ENCODE measurements at regions not wholly inside any gene's neighbourhood (a gene's known extent, or its start where the extent isn't known, plus 50 kb on each side); places are given as distances from the start of the nearest gene placed in this dataset.
"Not testable (repeated sequence)": the region's sequence is repeated elsewhere in the genome, so short reads cannot be mapped to it uniquely, and the experiment has no call there.

- DNase-seq, result no peak
Measured at GRCh38 chr10:23493711-23494110, 54.8 kb downstream of the OTUD1 start.

DNA sequence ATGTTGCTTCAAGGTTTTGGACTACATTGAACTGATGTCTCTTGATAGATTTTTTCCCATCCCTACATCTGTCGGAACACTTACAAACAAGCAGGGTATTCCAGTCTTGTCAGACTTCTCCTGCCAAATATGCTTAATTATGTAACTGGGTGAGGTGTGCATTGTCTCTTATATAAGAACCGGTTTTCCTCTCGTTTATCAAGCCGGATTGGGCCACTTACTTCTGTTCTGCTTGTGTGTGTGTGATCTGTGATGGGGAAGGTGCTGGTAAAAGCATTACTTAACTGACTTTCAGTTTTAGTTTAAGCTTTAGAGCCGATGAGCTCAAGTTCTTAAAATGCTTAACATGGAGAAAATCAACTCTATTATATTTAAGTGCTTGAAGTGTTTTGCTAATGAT, 57.9 kb downstream of the OTUD1 start:
- DNase-seq, result no peak

DNA sequence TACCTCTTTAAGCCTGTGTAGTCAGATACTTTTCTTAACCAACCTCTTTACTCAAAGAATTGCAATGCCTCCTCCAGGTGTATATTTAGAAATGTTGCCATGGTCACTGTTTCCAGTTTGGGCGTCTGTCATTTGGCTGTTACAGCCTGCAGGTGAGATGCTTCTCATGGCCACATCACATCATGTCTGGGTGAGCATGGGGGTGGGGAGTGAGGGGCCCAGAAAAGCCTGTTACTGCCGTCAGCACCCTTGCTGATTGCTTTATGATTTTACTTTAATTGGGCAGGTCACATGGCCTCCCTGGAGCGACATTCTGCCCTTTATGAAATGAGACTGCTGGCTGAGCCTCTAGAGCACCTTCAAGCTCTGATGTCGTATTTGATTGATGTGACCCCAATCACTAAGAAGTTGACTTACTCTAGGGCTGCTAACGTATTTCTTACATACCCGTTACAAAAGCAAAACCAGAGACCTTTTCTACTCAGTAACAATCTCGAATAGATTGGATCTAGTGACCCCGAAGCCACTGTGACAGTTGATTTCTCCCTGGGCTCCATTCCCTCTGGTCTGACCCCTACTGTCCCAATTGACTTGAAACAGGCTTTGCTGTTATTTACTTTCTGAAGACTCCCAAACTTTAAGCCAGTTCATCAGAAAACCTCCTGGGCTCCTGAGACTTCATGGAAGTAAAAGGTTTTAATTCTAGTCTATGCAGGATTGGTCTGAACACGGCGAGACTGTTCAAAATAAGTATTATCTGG, 60.7 kb downstream of the OTUD1 start:
- DNase-seq, result no peak

DNA sequence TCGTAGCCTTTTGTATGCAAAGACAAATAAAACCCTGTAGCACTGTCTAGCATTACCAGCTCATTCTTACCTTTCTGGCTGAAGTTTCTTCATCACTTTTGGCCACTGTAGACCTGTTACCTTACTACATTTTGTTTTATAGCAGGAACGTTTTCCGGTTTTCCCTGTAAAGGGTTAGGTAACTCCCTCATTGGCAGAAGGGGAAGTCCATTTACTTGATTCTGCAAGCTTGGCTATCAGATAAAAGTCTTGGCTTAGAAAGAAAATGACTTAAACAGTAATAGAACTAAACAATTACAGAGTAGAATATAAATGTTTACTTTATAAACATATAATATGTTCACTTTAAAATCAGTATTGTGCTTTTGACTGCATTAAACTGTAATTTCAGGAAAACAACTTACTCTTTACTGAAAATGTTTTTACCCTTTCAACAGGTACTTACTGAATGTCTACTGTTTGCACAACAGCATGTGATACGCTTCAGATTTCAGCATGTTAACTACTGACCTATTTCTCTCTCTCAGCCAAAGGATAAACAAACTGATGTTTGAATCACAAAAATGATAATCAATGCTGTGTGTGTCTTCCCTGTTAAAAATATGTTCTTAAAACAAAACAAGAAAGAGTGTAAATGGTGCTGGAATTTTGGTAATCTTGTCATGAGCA, 67.1 kb downstream of the OTUD1 start:
- no peak for DNase-seq

- DNase-seq, result no peak
Measured at GRCh38 chr10:23512355-23513058, 73.6 kb downstream of the OTUD1 start.

DNA sequence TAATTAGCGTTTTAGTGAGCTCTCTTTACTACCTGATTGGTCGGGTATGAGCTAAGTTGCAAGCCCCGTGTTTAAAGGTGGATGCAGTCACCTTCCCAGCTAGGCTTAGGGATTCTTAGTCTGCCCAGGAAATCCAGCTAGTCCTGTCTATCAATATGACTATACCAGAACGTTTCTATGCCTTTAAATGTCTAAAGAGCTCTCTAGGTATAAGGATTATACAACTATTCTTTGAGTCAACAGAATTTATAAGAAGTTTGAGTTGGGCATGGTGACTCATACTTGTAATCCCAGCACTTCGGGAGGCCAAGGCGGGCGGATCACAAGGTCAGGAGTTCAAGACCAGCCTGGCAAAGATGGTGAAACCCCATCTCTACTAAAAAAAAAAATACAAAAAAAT, 74.7 kb downstream of the OTUD1 start:
- DNase-seq, result not testable (repeated sequence)

- no peak for DNase-seq
Measured at GRCh38 chr10:23514321-23514720, 75.4 kb downstream of the OTUD1 start.

- DNase-seq, result no peak
Measured at GRCh38 chr10:23516530-23516929, 77.7 kb downstream of the OTUD1 start.

DNA sequence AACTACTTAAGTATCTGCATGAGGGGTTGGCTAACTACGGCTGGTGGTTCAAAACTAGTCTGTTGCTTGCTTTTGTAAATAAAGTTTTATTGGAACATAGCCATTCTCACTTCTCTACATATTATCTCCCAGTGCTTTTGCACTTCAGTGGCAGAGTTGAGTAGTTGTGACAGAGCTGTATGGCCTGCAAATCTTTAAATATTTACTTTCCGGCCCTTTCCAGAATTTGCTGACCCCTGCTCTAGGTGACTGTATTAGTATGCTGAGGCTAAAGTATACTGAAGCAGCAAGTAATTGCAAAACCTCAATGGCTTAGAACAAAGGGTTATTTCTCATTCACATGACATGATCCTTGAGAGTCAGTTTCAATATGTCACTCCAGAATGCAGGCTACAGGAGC, 78.3 kb downstream of the OTUD1 start:
- DNase-seq, result no peak

- DNase-seq, result no peak
Measured at GRCh38 chr10:23521735-23522134, 82.9 kb downstream of the OTUD1 start.

DNA sequence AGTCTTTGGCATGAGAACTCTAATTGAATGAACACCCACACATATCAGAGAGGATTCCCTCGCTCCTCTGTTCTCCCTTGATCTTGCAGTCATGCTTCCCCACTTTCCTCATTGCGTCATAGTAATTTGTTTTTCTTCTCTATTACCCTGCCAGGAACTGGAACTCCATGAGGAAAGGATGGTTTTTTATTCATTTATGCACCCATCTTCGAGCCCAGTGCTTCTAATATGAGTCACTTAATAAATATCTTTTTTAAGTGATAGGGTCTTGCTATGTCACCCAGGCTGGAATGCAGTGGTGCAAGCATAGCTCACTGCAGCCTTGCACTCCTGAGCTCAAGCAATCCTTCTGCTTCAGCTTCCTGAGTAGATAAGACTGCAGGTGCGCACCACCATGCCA, 83.5 kb downstream of the OTUD1 start:
- no peak for DNase-seq

DNA sequence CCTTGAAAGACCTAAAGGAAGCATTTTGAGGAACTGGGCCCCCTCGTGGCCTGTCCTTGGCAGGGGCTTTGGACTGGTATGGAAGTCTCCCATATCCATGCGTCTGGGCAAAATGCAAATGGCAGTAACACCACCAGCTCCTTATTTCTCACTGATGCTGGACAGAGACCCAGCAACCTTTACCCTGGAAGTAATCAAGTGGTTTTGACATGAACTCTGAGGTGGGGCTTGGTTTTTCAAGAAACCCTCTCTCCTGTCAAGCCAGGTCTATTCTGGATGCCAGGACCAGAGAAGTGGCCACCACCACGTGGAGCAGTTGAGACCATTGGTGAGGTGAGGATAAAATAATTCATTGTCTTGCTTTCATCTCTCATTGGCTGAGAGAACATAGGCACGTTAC, 84.4 kb downstream of the OTUD1 start:
- DNase-seq, result no peak

- no peak for DNase-seq
Measured at GRCh38 chr10:23525406-23525805, 86.5 kb downstream of the OTUD1 start.

- no peak for DNase-seq
Measured at GRCh38 chr10:23528419-23528818, 89.5 kb downstream of the OTUD1 start.

DNA sequence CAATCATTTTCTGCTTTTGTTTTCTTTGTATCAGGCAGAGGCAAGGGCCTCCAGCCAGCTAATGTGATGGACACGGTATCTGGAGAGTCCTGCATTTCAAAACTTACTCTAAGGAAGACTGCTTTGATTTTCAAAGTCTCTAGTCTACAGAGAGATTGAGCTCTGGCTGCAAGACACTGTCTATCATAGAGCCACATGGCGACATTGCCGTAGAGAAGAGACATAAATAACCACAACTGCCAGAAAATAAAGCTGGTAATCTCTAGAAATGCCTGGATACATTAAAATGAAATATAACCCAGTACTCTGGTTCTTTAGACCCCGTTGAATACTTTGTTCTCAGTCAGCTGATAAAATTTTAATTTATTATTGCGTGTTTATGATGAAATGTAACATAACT, 90.8 kb downstream of the OTUD1 start:
- no peak for DNase-seq

DNA sequence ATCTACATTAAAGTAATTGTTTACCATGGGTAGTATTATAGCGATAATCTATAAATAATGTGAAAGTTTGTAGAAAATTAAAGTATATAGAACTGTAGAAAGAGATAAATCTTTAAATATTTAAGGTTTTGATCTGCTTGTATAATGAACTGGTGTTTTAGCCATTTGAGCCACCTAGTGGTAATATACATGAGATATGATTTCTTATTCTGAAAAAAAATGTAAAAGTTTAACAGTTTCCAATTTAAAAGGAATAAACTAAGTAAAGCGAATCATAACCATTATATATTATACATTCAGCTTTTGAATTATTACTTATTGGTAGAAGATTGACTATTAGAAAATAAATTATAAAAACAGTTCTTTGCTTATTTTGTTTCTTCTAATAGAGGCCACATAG, 91.2 kb downstream of the OTUD1 start:
- DNase-seq, result no peak

GRCh38 chr10:23533212-23533611, 94.3 kb downstream of the OTUD1 start:
- no peak for DNase-seq

DNA sequence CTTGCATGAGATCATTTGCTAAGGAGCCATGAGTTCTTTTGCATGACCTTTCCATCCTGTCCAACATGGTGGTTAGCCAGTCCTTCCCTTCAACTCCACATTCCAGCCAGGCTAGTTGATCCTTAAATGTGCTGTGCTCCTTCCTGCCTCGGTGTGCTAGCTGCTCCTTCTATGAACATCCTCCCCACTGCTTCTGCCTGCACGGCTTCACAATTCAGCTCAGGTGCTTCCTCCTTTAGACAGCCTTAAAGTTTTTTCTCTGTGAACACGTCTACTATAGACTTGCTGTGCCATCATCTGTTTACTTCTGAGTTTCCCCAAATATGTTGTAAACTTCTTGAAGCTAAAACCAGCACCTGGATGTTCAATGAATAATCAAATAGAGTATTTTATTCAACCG, 95.5 kb downstream of the OTUD1 start:
- no peak for DNase-seq

GRCh38 chr10:23534761-23535160, 95.9 kb downstream of the OTUD1 start:
- DNase-seq, result no peak

GRCh38 chr10:23535381-23535780, 96.5 kb downstream of the OTUD1 start:
- DNase-seq, result no peak

GRCh38 chr10:23538968-23539367, 100.1 kb downstream of the OTUD1 start:
- DNase-seq, result no peak

DNA sequence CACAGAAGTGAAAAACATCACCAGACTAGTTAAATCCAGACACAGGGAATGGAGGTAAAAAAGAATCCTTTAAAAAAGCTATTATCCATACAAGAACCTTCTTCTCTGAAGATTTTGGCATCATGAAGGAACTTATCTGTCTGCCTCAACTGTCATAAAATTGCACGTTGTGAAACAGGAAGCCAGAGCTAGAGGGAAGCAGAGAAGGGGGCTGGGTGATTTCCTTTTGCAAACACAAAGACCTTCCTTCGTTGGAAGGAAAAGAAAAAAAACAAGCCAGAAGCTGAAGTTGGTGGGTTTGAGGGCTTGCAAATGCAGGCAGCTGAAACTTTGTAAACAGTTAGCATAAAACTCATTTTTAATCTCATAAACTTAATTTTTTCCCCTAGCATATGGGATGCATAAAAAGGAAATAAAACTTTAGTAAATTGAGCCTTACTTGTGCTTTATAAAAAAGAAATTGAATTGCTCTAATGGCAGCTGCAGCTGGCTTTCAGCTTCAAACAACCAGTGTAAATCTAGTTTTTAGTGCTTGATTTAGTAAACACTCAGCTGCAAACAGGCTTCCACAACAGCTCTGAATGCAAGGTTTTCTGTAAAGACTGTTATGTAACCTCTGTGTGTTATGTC, 101.6 kb downstream of the OTUD1 start:
- DNase-seq, result no peak

DNA sequence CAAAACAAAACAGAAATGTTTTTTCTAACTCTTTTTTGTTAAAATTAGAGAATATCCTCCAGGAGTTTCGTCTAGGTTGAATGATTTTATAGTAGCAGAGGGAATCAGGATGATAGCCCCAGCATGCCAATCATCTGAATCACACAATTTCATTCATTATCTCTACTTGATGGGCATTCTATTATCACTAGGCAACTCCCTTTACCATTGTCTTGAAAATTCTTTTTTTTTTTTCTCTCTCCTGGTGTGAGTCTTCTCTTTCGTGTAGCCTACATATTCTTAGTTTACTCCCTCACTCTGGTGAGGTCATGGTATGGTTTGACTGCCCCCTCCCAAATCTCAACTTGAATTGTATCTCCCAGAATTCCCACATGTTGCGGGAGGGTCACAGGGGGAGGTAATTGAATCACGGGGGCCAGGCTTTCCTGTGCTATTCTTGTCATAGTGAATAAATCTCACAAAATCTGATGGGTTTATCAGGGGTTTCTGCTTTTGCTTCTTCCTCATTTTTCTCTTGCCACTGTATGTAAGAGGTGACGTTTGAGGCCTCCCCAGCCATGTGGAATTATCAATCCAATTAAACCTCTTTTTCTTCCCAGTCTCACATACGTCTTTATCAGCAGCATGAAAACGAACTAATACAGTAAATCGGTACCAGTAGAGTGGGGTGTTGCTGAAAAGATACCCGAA, 105.0 kb downstream of the OTUD1 start:
- DNase-seq, result no peak

Data from activated CD4-positive, CD25-positive, alpha-beta regulatory T cell (primary cell).